ENCODE measurements at regions not wholly inside any gene's neighbourhood (a gene's known extent, or its start where the extent isn't known, plus 50 kb on each side); places are given as distances from the start of the nearest gene placed in this dataset.

DNA sequence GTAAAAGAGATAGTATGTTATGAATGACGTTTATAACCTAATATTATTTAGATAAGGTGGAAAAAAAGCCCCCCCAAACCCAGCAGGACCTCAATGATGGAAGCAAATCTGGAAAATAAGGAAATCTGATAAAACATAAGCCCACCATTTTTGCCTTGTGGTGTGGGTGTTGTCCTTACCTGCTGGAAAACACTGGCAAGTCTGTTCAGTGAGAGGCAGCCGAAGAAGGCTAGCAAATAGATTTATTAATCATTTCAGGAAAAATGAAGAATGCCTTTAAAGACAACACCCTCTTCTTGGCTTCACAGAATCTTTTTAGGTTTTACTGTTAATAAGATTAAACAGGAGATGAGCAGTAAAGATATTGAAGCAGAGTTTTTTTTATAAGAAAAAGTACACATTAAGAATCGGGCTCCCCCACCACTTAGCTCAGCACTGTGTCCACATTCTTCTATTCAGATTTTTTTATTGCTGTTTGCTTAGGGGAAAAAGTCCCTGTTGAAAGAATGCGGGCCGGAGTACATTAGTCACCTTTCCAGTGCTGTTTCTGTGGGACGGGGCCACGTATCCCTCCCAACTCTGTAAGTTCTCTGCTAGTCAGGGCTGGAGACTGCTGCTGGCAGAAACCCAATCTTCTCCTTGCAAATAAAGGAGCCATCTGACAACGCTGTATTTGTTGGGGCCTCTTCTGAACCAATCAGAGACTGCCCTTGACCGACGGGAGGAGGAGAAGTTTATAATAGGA, 104.1 kb downstream of the EVX1 start:
- Histone ChIP-seq H3K14ac (ENCODE audit: insufficient read length) (no peak overlapping the region), H3K9ac (replicated peaks in 1 of 4; ENCODE audit: extremely low read depth in 1 of 4, low read depth in 3 of 4, low read length in 3 of 4) (no peak overlapping the region), H3K79me1 (ENCODE audit: low read depth, low read length) (no peaks in the 10 kb centered on the region), H3K79me2 (ENCODE audit: control insufficient read depth in 1 of 2, insufficient read depth in 2 of 2, low read length in 2 of 2) (no peaks in the 10 kb centered on the region), H3K4me2 (ENCODE audit: insufficient read depth in 1 of 2, low read depth in 2 of 2, low read length in 2 of 2) (no peak overlapping the region), H4K91ac (replicated peaks; ENCODE audit: insufficient read length, low read length) (no peak overlapping the region), H4K5ac (ENCODE audit: insufficient read length, low read depth, low read length) (no peak overlapping the region), H3K36me3 (ENCODE audit: control insufficient read depth in 2 of 4, insufficient read depth in 4 of 4, low read length in 3 of 4) (no peaks in the 10 kb centered on the region), H3K18ac (ENCODE audit: extremely low read depth, low read length) (no peak overlapping the region), H2AFZ (ENCODE audit: low read length) (no peak overlapping the region), H3K56ac (replicated peaks; ENCODE audit: insufficient read length, low read depth, low read length) (no peak overlapping the region), H2AK5ac (ENCODE audit: low read depth, low read length) (no peak overlapping the region), H3K27me3 (replicated peaks in 1 of 4; ENCODE audit: control insufficient read depth in 3 of 4, extremely low read depth in 1 of 4, insufficient read depth in 3 of 4, low read length in 3 of 4) (no peaks in the 10 kb centered on the region), H3K23ac (ENCODE audit: insufficient read length) (no peak overlapping the region), H3K4ac (replicated peaks; ENCODE audit: insufficient read length, low read depth, low read length) (no peak overlapping the region), H2BK20ac (ENCODE audit: low read length) (no peak overlapping the region), H2BK12ac (ENCODE audit: low read depth, low read length) (no peak overlapping the region), H3K4me3 (ENCODE audit: extremely low read depth in 1 of 4, insufficient read depth in 2 of 4, low read depth in 3 of 4, low read length in 4 of 4) (no peak overlapping the region), H3K23me2 (ENCODE audit: low read depth, low read length) (no peaks in the 10 kb centered on the region), H2BK5ac (ENCODE audit: low read depth, low read length) (no peak overlapping the region), H3K9me3 (ENCODE audit: insufficient read depth in 2 of 2, low read depth in 1 of 2, low read length in 1 of 2) (no peaks in the 10 kb centered on the region), H2BK15ac (ENCODE audit: low read length) (no peak overlapping the region), H4K20me1 (replicated peaks in 1 of 2; ENCODE audit: control insufficient read depth in 1 of 2, insufficient read depth in 2 of 2, low read length in 2 of 2) (no peaks in the 10 kb centered on the region), H3K4me1 (replicated peaks in 1 of 4; ENCODE audit: control insufficient read depth in 3 of 4, insufficient read depth in 4 of 4, low read length in 3 of 4) (peaks cover 0 to 7% (median 1%) of the 10 kb centered on the region in 4 experiments; a peak in 2 of 7 replicates), H2BK120ac (replicated peaks; ENCODE audit: low read depth, low read length) (no peak overlapping the region), H4K8ac (ENCODE audit: extremely low read depth, insufficient read depth, low read length) (no peak overlapping the region), H3K27ac (ENCODE audit: low read depth, low read length) (no peak overlapping the region)
- WGBS, 2 experiments (ENCODE audit: extremely low coverage in 1 of 2, insufficient coverage in 1 of 2, insufficient read length in 1 of 2, insufficient replicate concordance in 2 of 2, low coverage in 1 of 2, low lambda C conversion rate in 2 of 2, missing lambda C conversion rate in 1 of 2): 75% methylated on average over 10 of the region's 10 CpGs; no CpG with 5 or more reads in 1 of the 2 experiments
- TF ChIP-seq, protein P1, sequence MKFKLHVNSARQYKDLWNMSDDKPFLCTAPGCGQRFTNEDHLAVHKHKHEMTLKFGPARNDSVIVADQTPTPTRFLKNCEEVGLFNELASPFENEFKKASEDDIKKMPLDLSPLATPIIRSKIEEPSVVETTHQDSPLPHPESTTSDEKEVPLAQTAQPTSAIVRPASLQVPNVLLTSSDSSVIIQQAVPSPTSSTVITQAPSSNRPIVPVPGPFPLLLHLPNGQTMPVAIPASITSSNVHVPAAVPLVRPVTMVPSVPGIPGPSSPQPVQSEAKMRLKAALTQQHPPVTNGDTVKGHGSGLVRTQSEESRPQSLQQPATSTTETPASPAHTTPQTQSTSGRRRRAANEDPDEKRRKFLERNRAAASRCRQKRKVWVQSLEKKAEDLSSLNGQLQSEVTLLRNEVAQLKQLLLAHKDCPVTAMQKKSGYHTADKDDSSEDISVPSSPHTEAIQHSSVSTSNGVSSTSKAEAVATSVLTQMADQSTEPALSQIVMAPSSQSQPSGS (IDR thresholded peaks at IDR 0.05; ENCODE audit: low read length): no peak
- TF ChIP-seq RNF2 (IDR thresholded peaks at IDR 0.05; ENCODE audit: borderline replicate concordance, low read depth, low read length, missing control alignments, poor library complexity, severe bottlenecking): no peak
- no peak for TF ChIP-seq KDM1A (IDR thresholded peaks at IDR 0.05; ENCODE audit: borderline replicate concordance, low read length)
- no peak for DNase-seq (ENCODE audit: low read depth in 1 of 2, low spot score in 2 of 2)
- FAIRE-seq: no peak
- CTCF ChIA-PET (ENCODE audit: partially characterized antibody): no interaction called here
- POLR2A ChIA-PET (ENCODE audit: partially characterized antibody): no interaction called here
